ENCODE measurements at regions not wholly inside any gene's neighbourhood (a gene's known extent, or its start where the extent isn't known, plus 50 kb on each side); places are given as distances from the start of the nearest gene placed in this dataset.

DNA sequence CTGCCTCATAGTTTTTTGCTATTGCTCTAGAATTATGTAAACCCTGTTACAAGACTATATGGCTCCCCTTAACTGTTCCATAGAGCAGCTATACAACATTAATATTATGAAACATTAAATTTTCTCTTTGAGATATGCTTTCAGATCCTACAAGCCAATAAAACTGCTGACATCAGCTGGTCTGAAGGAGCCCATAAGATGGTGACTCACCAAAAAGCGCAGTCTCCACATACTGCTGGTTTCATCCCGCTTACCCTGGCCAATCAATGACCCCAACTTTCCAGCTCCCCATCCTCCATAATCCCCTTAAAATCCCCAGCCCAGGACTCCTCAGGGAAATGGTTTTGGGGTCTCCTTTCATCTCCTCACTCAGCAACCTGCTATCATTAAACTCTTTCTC is 172.7 kb downstream of the NSG2 start:
- Mint-ChIP-seq H3K9me3 (ENCODE audit: low read depth, unreplicated experiment) (no peaks in the 10 kb centered on the region), H3K27me3 (ENCODE audit: unreplicated experiment) (peaks cover 70% of the 10 kb centered on the region), H3K4me1 (ENCODE audit: low read depth, unreplicated experiment) (no peaks in the 10 kb centered on the region), H3K27ac (ENCODE audit: unreplicated experiment) (no peak overlapping the region), H3K4me3 (ENCODE audit: low read depth, unreplicated experiment) (no peak overlapping the region), H3K36me3 (ENCODE audit: insufficient read depth, unreplicated experiment) (no peaks in the 10 kb centered on the region)
- no TSS peak for BruUV-seq (replicated peaks)
- DNase-seq = no peak
- CTCF ChIA-PET = no interaction called here
- intact Hi-C loops (cut with micrococcal nuclease; ENCODE audit: unreplicated experiment) = no loop called here
- TF ChIP-seq, protein P1, sequence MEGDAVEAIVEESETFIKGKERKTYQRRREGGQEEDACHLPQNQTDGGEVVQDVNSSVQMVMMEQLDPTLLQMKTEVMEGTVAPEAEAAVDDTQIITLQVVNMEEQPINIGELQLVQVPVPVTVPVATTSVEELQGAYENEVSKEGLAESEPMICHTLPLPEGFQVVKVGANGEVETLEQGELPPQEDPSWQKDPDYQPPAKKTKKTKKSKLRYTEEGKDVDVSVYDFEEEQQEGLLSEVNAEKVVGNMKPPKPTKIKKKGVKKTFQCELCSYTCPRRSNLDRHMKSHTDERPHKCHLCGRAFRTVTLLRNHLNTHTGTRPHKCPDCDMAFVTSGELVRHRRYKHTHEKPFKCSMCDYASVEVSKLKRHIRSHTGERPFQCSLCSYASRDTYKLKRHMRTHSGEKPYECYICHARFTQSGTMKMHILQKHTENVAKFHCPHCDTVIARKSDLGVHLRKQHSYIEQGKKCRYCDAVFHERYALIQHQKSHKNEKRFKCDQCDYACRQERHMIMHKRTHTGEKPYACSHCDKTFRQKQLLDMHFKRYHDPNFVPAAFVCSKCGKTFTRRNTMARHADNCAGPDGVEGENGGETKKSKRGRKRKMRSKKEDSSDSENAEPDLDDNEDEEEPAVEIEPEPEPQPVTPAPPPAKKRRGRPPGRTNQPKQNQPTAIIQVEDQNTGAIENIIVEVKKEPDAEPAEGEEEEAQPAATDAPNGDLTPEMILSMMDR (IDR thresholded peaks at IDR 0.05; ENCODE audit: unreplicated experiment) = no peak

DNA sequence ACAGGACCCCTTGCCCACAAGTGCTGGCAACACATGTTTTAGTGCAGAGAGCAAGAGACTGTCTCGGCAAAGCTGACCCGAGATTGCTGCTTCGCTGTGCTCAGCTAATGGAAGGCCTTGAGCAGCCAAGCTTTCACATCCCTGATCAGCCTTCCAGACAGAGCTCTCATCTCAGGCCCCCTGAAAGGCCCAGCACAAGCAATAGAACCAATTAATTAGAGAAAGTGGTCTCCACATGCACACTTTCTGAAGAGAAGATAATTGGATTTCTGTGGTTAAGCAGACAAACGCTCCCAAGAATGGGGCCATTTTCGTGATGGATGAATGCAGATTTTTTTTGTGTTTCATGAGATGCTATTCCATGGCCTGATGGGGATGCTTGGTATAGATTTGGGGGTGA is 174.9 kb downstream of the NSG2 start:
- no peaks in the 10 kb centered on the region for H3K36me3 Mint-ChIP-seq (ENCODE audit: insufficient read depth, unreplicated experiment)
- BruUV-seq (replicated peaks) = no TSS peak
- DNase-seq = no peak
- CTCF ChIA-PET = no interaction called here
- H3K4me3 Mint-ChIP-seq (ENCODE audit: low read depth, unreplicated experiment) = no peak overlapping the region
- H3K9me3 Mint-ChIP-seq (ENCODE audit: low read depth, unreplicated experiment) = no peaks in the 10 kb centered on the region
- TF ChIP-seq, protein P1 (IDR thresholded peaks at IDR 0.05; ENCODE audit: unreplicated experiment) = no peak
- no peaks in the 10 kb centered on the region for H3K4me1 Mint-ChIP-seq (ENCODE audit: low read depth, unreplicated experiment)
- intact Hi-C loops (cut with micrococcal nuclease; ENCODE audit: unreplicated experiment) = no loop called here
- no peak overlapping the region for H3K27ac Mint-ChIP-seq (ENCODE audit: unreplicated experiment)
- peaks cover 61% of the 10 kb centered on the region for H3K27me3 Mint-ChIP-seq (ENCODE audit: unreplicated experiment)

DNA sequence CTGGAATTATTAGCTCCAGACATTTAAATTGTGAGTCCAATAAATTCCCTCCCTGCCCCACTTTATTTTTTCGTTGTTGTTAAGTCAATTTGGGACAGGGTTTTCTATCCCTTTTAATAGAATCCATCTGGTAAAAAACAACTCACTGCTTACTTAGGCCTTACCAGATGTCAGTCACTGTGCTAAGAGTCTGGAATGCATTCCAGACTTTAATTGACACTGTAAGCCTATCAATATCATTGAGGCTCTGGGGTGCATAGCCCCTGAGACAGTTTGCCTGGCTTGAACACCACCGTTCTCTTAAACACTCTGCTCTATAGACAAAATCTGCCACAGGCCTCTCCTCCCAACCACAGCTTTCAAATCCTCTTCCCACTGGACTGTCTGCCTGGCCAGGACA is 175.9 kb downstream of the NSG2 start:
- BruUV-seq (replicated peaks) = no TSS peak
- Mint-ChIP-seq H3K9me3 (ENCODE audit: low read depth, unreplicated experiment) (no peaks in the 10 kb centered on the region), H3K36me3 (ENCODE audit: insufficient read depth, unreplicated experiment) (no peaks in the 10 kb centered on the region), H3K4me1 (ENCODE audit: low read depth, unreplicated experiment) (no peaks in the 10 kb centered on the region), H3K27me3 (ENCODE audit: unreplicated experiment) (peaks cover 61% of the 10 kb centered on the region), H3K4me3 (ENCODE audit: low read depth, unreplicated experiment) (no peak overlapping the region), H3K27ac (ENCODE audit: unreplicated experiment) (no peak overlapping the region)
- intact Hi-C loops (cut with micrococcal nuclease; ENCODE audit: unreplicated experiment) = no loop called here
- DNase-seq = no peak
- CTCF ChIA-PET = no interaction called here
- TF ChIP-seq, protein P1 (IDR thresholded peaks at IDR 0.05; ENCODE audit: unreplicated experiment) = no peak

DNA sequence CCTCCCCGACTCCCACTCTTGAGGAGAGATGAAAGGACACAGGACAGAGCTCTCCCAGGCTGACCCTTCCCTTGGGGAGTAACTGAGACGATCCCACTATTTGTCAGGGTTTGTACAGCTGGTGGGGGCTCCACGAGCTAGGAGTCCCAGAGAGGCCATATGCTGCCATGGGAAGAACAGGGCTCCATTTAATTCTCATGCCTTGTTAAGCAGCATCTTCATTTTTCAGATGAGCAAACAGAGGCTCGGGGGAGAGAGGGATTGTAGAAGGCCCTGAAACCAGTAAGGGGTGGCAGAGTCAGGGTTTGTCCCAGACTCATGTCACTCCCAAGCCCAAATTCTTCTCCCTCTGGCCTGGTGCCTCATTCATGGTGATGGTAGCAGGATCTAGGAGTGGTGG is 176.4 kb downstream of the NSG2 start:
- Mint-ChIP-seq H3K9me3 (ENCODE audit: low read depth, unreplicated experiment) (no peaks in the 10 kb centered on the region), H3K4me1 (ENCODE audit: low read depth, unreplicated experiment) (no peaks in the 10 kb centered on the region), H3K4me3 (ENCODE audit: low read depth, unreplicated experiment) (no peak overlapping the region), H3K36me3 (ENCODE audit: insufficient read depth, unreplicated experiment) (no peaks in the 10 kb centered on the region), H3K27ac (ENCODE audit: unreplicated experiment) (no peak overlapping the region), H3K27me3 (ENCODE audit: unreplicated experiment) (peaks cover 65% of the 10 kb centered on the region)
- intact Hi-C loops (cut with micrococcal nuclease; ENCODE audit: unreplicated experiment) = no loop called here
- CTCF ChIA-PET = interaction anchor here (0.5 kb wide), 1 partner anchor 160 kb away, joined by 4 read pairs; no protein-coding TSS in a partner anchor
- BruUV-seq (replicated peaks) = no TSS peak
- TF ChIP-seq, protein P1 (IDR thresholded peaks at IDR 0.05; ENCODE audit: unreplicated experiment) = no peak
- no peak for DNase-seq

DNA sequence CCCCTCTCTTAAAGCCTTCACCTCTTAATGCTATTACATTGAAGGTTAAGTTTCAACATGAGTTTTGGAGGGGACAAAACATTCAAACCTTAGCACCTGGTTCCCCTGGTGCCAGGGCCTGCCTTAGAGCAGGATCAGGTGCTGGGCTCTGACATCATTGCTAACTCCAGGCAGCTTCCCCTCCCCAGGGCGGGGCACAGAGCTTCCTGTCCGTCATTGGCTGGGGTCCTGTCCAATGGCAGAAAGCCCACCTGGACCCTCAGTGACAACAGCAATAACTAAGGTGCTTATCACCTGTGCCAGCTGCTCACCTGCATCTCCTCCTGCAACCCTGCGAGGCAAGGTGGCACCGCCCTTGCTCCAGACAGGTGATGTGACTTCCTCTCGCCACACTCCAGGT is 177.4 kb downstream of the NSG2 start:
- CTCF ChIA-PET = no interaction called here
- H3K9me3 Mint-ChIP-seq (ENCODE audit: low read depth, unreplicated experiment) = no peaks in the 10 kb centered on the region

More for the DNA sequence above, 177.4 kb downstream of the NSG2 start:
- Mint-ChIP-seq H3K4me3 (ENCODE audit: low read depth, unreplicated experiment) (no peak overlapping the region), H3K36me3 (ENCODE audit: insufficient read depth, unreplicated experiment) (no peaks in the 10 kb centered on the region), H3K27me3 (ENCODE audit: unreplicated experiment) (peaks cover 74% of the 10 kb centered on the region), H3K27ac (ENCODE audit: unreplicated experiment) (no peak overlapping the region), H3K4me1 (ENCODE audit: low read depth, unreplicated experiment) (no peaks in the 10 kb centered on the region)
- TF ChIP-seq, protein P1 (IDR thresholded peaks at IDR 0.05; ENCODE audit: unreplicated experiment) = no peak
- intact Hi-C loops (cut with micrococcal nuclease; ENCODE audit: unreplicated experiment) = no loop called here
- no TSS peak for BruUV-seq (replicated peaks)
- no peak for DNase-seq

Measured in Calu3 (cell line).